H9 (cell line): ENCODE measurements at regions not wholly inside any gene's neighbourhood (a gene's known extent, or its start where the extent isn't known, plus 50 kb on each side); places are given as distances from the start of the nearest gene placed in this dataset.
A peak's percentile ranks its signal among the peaks of the same experiment; 100 is the strongest.

Experiments
- DNase-seq: peaks from one replicate; pipeline ENCODE4 v3.0.0-alpha.2; 2017
- H2AFZ ChIP-seq: one replicate; pipeline ENCODE4 v1.6.1; 2013; ENCODE audit warnings: mild to moderate bottlenecking, low read length, control low read depth, moderate library complexity
- H2AK5ac ChIP-seq: 2 replicates; pipeline ENCODE4 v1.6.1; 2013; ENCODE audit warnings: low read length, control low read depth, mixed read lengths; ENCODE audit not compliant: insufficient read length
- H2BK120ac ChIP-seq: one replicate; pipeline ENCODE4 v1.6.1; 2013; ENCODE audit warnings: low read depth, mild to moderate bottlenecking, low read length, control low read depth, inconsistent platforms; ENCODE audit not compliant: poor library complexity, severe bottlenecking
- H2BK12ac ChIP-seq: 2 replicates; pipeline ENCODE4 v1.6.1; 2013; ENCODE audit warnings: low read length, control low read depth, mixed read lengths, low read depth; ENCODE audit not compliant: insufficient read length
- H2BK15ac ChIP-seq: 2 replicates; pipeline ENCODE4 v1.6.1; 2013; ENCODE audit warnings: low read depth, low read length, control low read depth
- H2BK20ac ChIP-seq: one replicate; pipeline ENCODE4 v1.6.1; 2013; ENCODE audit warnings: low read depth, mild to moderate bottlenecking, low read length, control low read depth, inconsistent platforms; ENCODE audit not compliant: poor library complexity, severe bottlenecking
- H2BK5ac ChIP-seq: 2 replicates; pipeline ENCODE4 v1.6.1; 2013; ENCODE audit warnings: low read length, control low read depth, mixed read lengths; ENCODE audit not compliant: insufficient read length
- H3K14ac ChIP-seq: 2 replicates; pipeline ENCODE4 v1.6.1; 2013; ENCODE audit warnings: low read length, control low read depth; ENCODE audit not compliant: insufficient read depth
- H3K18ac ChIP-seq: 2 replicates; pipeline ENCODE4 v1.6.1; 2013; ENCODE audit warnings: low read depth, mild to moderate bottlenecking, mixed read lengths, low read length, control low read depth; ENCODE audit not compliant: insufficient read length
- H3K23ac ChIP-seq: 2 replicates; pipeline ENCODE4 v1.6.1; 2013; ENCODE audit warnings: low read length, control low read depth, mixed read lengths, low read depth; ENCODE audit not compliant: insufficient read length
- H3K23me2 ChIP-seq: 2 replicates; pipeline ENCODE4 v1.6.1; 2013; ENCODE audit warnings: low read depth, mild to moderate bottlenecking, mixed read lengths, low read length, control low read depth; ENCODE audit not compliant: insufficient read length, poor library complexity, severe bottlenecking
- H3K27ac ChIP-seq: 2 replicates; pipeline ENCODE4 v1.5.1; 2013; ENCODE audit warnings: low read length, control low read depth, mixed read lengths, low read depth; ENCODE audit not compliant: insufficient read length
- H3K27me3 ChIP-seq: 2 replicates; pipeline ENCODE4 v1.6.1; 2013; ENCODE audit warnings: low read length, control low read depth, inconsistent platforms; ENCODE audit not compliant: insufficient read depth
- H3K4ac ChIP-seq: 2 replicates; pipeline ENCODE4 v1.6.1; 2013; ENCODE audit warnings: low read depth, mild to moderate bottlenecking, control low read depth, inconsistent platforms, low read length, moderate library complexity
- H3K4me1 ChIP-seq: 2 replicates; pipeline ENCODE4 v1.6.1; 2013; ENCODE audit warnings: low read length, control low read depth, inconsistent platforms; ENCODE audit not compliant: insufficient read depth
- H3K4me2 ChIP-seq: 2 replicates; pipeline ENCODE4 v1.6.1; 2013; ENCODE audit warnings: low read length, control low read depth, mixed read lengths; ENCODE audit not compliant: insufficient read length, insufficient read depth
- H3K56ac ChIP-seq: 2 replicates; pipeline ENCODE4 v1.6.1; 2013; ENCODE audit warnings: low read depth, mild to moderate bottlenecking, mixed read lengths, low read length, control low read depth; ENCODE audit not compliant: insufficient read length
- H3K79me1 ChIP-seq: 2 replicates; pipeline ENCODE4 v1.6.1; 2013; ENCODE audit warnings: low read depth, mild to moderate bottlenecking, moderate library complexity, low read length, control low read depth, inconsistent platforms; ENCODE audit not compliant: insufficient read depth, poor library complexity, severe bottlenecking
- H3K79me2 ChIP-seq: 2 replicates; pipeline ENCODE4 v1.6.1; 2013; ENCODE audit warnings: low read length, control low read depth, inconsistent platforms; ENCODE audit not compliant: insufficient read depth
- H3K9ac ChIP-seq: 2 replicates; pipeline ENCODE4 v1.6.1; 2013; ENCODE audit warnings: low read length, control low read depth, mixed read lengths; ENCODE audit not compliant: insufficient read length; ENCODE audit errors: extremely low read depth
- H3K9me3 ChIP-seq: one replicate; pipeline ENCODE4 v1.6.1; 2013; ENCODE audit warnings: low read depth, low read length, inconsistent platforms; ENCODE audit not compliant: control insufficient read depth
- H3T11ph ChIP-seq: one replicate; pipeline ENCODE4 v1.6.1; 2013; ENCODE audit warnings: mild to moderate bottlenecking, low read length, control low read depth, inconsistent platforms
- H4K20me1 ChIP-seq: one replicate; pipeline ENCODE4 v1.6.1; 2013; ENCODE audit not compliant: control insufficient read depth, insufficient read length, insufficient read depth
- H4K5ac ChIP-seq: 2 replicates; pipeline ENCODE4 v1.6.1; 2013; ENCODE audit warnings: low read depth, mild to moderate bottlenecking, mixed read lengths, low read length, control low read depth; ENCODE audit not compliant: insufficient read length
- H4K8ac ChIP-seq: replicated peaks from 2 replicates; pipeline ENCODE4 v1.6.1; 2013; ENCODE audit warnings: low read length, control low read depth, mixed read lengths, low read depth; ENCODE audit not compliant: insufficient read length
- H4K91ac ChIP-seq: 2 replicates; pipeline ENCODE4 v1.6.1; 2013; ENCODE audit warnings: low read depth, mild to moderate bottlenecking, moderate library complexity, mixed read lengths, low read length, control low read depth; ENCODE audit not compliant: insufficient read length
- H3K27ac Mint-ChIP-seq, 3 experiments: 2 replicates in 2 of 3; 3 replicates in 1 of 3; pipeline ENCODE4 v1.8.0; 2020 to 2021; ENCODE audit warnings: mixed read lengths in 3 of 3, mild to moderate bottlenecking in 1 of 3, moderate library complexity in 1 of 3
- H3K27me3 Mint-ChIP-seq: 2 replicates; pipeline ENCODE4 v1.8.0; 2021; ENCODE audit warnings: low read depth, mild to moderate bottlenecking, moderate library complexity, mixed read lengths
- H3K36me3 Mint-ChIP-seq, 3 experiments: 2 replicates in 2 of 3; 3 replicates in 1 of 3; pipeline ENCODE4 v1.8.0; 2020 to 2021; ENCODE audit warnings: low read depth in 3 of 3, mixed read lengths in 3 of 3; ENCODE audit not compliant: insufficient read depth in 1 of 3
- H3K4me1 Mint-ChIP-seq, 2 experiments: 2 replicates each; pipeline ENCODE4 v1.8.0; 2020; ENCODE audit warnings: mixed read lengths in 2 of 2
- H3K4me3 Mint-ChIP-seq, 2 experiments: 2 replicates in 1 of 2; 3 replicates in 1 of 2; pipeline ENCODE4 v1.8.0; 2020 to 2021; ENCODE audit warnings: mild to moderate bottlenecking in 2 of 2, mixed read lengths in 2 of 2, moderate library complexity in 1 of 2
- H3K9me3 Mint-ChIP-seq, 2 experiments: 2 replicates in 1 of 2; 3 replicates in 1 of 2; pipeline ENCODE4 v1.8.0; 2020; ENCODE audit warnings: mild to moderate bottlenecking in 2 of 2, mixed read lengths in 2 of 2, moderate library complexity in 1 of 2
- WGBS: extraction: QIAGEN DNeasy Blood & Tissue Kit; methylation state at CpG from one replicate; pipeline ENCODE4 v1.1.7; 2013; ENCODE audit warnings: missing lambda C conversion rate, low lambda C conversion rate, mixed read lengths; ENCODE audit not compliant: insufficient read length; ENCODE audit errors: extremely low coverage; 5-methylcytosine and 5-hydroxymethylcytosine counted together
- TF ChIP-seq, protein P1 (sequence below): fragments of 200-600 bp; sonication (generic); conservative IDR thresholded peaks from 3 replicates; pipeline ENCODE4 v1.8.0; 2021; ENCODE audit warnings: antibody characterized with exemption, mild to moderate bottlenecking

DNA sequence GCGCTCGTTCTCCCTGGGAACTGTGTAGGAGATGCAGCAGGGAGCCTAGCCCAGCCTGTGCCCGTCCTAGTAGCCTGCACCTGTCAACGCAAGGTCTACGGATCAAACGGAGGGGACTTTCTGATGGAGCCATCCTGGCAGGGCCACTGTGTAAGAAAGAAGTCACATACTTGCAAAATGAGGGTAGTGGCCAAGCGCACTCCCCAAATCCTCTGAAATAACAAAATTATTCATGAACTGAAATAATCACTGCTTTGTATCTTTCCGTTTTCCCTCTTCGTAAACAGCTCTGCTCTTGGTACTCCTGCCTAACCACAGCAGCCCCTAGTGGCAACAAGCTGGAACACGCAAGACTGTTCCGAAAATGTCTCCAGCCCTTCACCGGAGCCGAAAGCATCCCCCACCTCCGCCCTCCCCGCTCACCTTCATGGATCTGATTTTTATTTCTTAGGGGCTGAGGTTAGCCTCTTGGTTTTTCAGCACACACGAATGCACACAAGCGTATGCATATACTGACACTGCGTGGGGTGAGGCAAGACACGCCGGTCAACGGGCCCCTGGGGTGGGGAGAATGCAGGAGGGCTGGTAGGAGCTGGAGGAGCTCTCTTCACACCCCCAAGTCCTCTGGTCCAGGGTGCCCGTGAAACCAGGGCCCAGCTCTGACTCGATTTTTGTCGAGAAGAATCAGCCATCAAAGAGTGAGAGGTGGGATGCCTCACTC lies 100.8 kb downstream of the ABCC12 start:
- TF ChIP-seq, protein P1, sequence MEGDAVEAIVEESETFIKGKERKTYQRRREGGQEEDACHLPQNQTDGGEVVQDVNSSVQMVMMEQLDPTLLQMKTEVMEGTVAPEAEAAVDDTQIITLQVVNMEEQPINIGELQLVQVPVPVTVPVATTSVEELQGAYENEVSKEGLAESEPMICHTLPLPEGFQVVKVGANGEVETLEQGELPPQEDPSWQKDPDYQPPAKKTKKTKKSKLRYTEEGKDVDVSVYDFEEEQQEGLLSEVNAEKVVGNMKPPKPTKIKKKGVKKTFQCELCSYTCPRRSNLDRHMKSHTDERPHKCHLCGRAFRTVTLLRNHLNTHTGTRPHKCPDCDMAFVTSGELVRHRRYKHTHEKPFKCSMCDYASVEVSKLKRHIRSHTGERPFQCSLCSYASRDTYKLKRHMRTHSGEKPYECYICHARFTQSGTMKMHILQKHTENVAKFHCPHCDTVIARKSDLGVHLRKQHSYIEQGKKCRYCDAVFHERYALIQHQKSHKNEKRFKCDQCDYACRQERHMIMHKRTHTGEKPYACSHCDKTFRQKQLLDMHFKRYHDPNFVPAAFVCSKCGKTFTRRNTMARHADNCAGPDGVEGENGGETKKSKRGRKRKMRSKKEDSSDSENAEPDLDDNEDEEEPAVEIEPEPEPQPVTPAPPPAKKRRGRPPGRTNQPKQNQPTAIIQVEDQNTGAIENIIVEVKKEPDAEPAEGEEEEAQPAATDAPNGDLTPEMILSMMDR, result peak; percentile 87
- H3K4me2 ChIP-seq, result peak overlapping the region; percentile 15
- H3K79me2 ChIP-seq, result no peaks in the 10 kb centered on the region
- no peak overlapping the region for H3K18ac ChIP-seq
- H2AK5ac ChIP-seq, result no peak overlapping the region
- peaks cover 0 to 6% (median 5%) of the 10 kb centered on the region in 3 experiments; a peak in 4 of 7 replicates for H3K36me3 Mint-ChIP-seq
- no peak overlapping the region for H3K4ac ChIP-seq
- no peak overlapping the region for H3K23ac ChIP-seq
- no peak overlapping the region; the same call in 1 of the 2 replicates for H3K14ac ChIP-seq
- H3K4me1 Mint-ChIP-seq, result peaks cover 30 to 43% of the 10 kb centered on the region in 2 experiments
- H4K5ac ChIP-seq, result no peak overlapping the region
- WGBS, result no CpG with 5 or more reads among the region's 24 CpGs
- peak; percentile 73 for DNase-seq
- no peak overlapping the region for H4K91ac ChIP-seq
- H3K27me3 Mint-ChIP-seq, result peaks cover 11% of the 10 kb centered on the region
- no peak overlapping the region for H2BK12ac ChIP-seq
- no peaks in the 10 kb centered on the region; the same call in 1 of the 2 replicates for H3K4me1 ChIP-seq
- no peaks in the 10 kb centered on the region for H3K23me2 ChIP-seq
- no peak overlapping the region for H2BK20ac ChIP-seq
- H3K27me3 ChIP-seq, result no peaks in the 10 kb centered on the region
- no peak overlapping the region for H2BK15ac ChIP-seq
- H3K9me3 Mint-ChIP-seq, result peaks cover 4 to 5% of the 10 kb centered on the region in 2 experiments; a peak in 4 of 5 replicates
- H4K8ac ChIP-seq, result no peak overlapping the region
- H3K79me1 ChIP-seq, result no peaks in the 10 kb centered on the region
- no peaks in the 10 kb centered on the region for H4K20me1 ChIP-seq
- H2AFZ ChIP-seq, result no peak overlapping the region
- H3K9ac ChIP-seq, result no peak overlapping the region
- peak overlapping the region in 1 of 2 experiments; percentile 50; a peak in 1 of 5 replicates for H3K4me3 Mint-ChIP-seq
- no peak overlapping the region for H3K27ac Mint-ChIP-seq
- H2BK5ac ChIP-seq, result no peak overlapping the region
- no peak overlapping the region for H3T11ph ChIP-seq
- no peak overlapping the region for H2BK120ac ChIP-seq
- H3K27ac ChIP-seq, result no peak overlapping the region
- H3K9me3 ChIP-seq, result no peaks in the 10 kb centered on the region
- H3K56ac ChIP-seq, result no peak overlapping the region
